Transverse colon (tissue), 4 donors: ENCODE measurements at regions not wholly inside any gene's neighbourhood (a gene's known extent, or its start where the extent isn't known, plus 50 kb on each side); places are given as distances from the start of the nearest gene placed in this dataset.

Source experiments
- DNase-seq: peaks from one replicate; pipeline ENCODE4 v3.0.0-alpha.2; 2019
- H3K27ac ChIP-seq, 4 donors: fragments of 200-600 bp; sonication (generic); 2 replicates each; pipeline ENCODE4 v1.5.1; 2016 to 2018; ENCODE audit warnings: inconsistent platforms in 4 of 4
- H3K27me3 ChIP-seq: fragments of 200-600 bp; sonication (generic); 2 replicates; pipeline ENCODE4 v1.5.1; 2017; ENCODE audit warnings: inconsistent platforms
- H3K36me3 ChIP-seq, 4 donors: fragments of 200-600 bp; sonication (generic); 2 replicates each; pipeline ENCODE4 v1.5.1; 2017 to 2019; ENCODE audit warnings: inconsistent platforms in 4 of 4
- H3K4me1 ChIP-seq, 4 donors: fragments of 200-600 bp; sonication (generic); 2 replicates each; pipeline ENCODE4 v1.5.1; 2017 to 2020; ENCODE audit warnings: inconsistent platforms in 4 of 4
- H3K4me3 ChIP-seq, 4 donors: fragments of 200-600 bp; sonication (generic); 1 replicate in 1 of 4; 2 replicates in 3 of 4; pipeline versions ENCODE4 v1.5.1 to v1.6.1; 2017 to 2019; ENCODE audit warnings: inconsistent platforms in 4 of 4
- H3K9me3 ChIP-seq, 2 donors: fragments of 200-600 bp; sonication (generic); 2 replicates each; pipeline ENCODE4 v1.5.1; 2017 to 2019; ENCODE audit warnings: inconsistent platforms in 2 of 2
- EP300 ChIP-seq: sonication (generic); formaldehyde crosslinking; IDR thresholded peaks from one replicate; pipeline ENCODE4 v1.6.1; 2017; ENCODE audit warnings: antibody characterized with exemption, low read depth
- POLR2A ChIP-seq: fragments of 450-650 bp; IDR thresholded peaks from one replicate; pipeline ENCODE4 v1.6.1; 2016; ENCODE audit warnings: antibody characterized with exemption, mild to moderate bottlenecking, moderate library complexity
- POLR2AphosphoS5 ChIP-seq, 3 donors: sonication (generic); formaldehyde crosslinking; IDR thresholded peaks; one replicate each; pipeline ENCODE4 v1.6.1; 2016; ENCODE audit warnings: antibody characterized with exemption in 3 of 3
- WGBS, 2 donors: methylation state at CpG; one replicate each; pipeline ENCODE4 v1.1.5; 2018; ENCODE audit warnings: low coverage in 1 of 2; 5-methylcytosine and 5-hydroxymethylcytosine counted together
- in situ Hi-C, 4 donors: fragments of 200-750 bp; cut with MboI; loops; one replicate each; pipeline versions ENCODE4 v1.15.0 to v1.15.1; 2017; ENCODE audit warnings: low sequenced_read_pairs in 3 of 4, low pct_ligation_motif_present in 1 of 4, low pct_unique_long_range_greater_than_20kb in 1 of 4
- intact Hi-C: fragments of 100-400 bp; cut with DNase I; formaldehyde crosslinking; loops from one replicate; pipeline ENCODE4 v1.15.1; 2023; ENCODE audit warnings: low total_unique reads
- TF ChIP-seq, protein P1 (sequence below), 5 experiments: fragments of 200-600 bp in 3 of 5; fragments of 450-650 bp in 2 of 5; sonication (generic) in 3 of 5; IDR thresholded peaks; 1 replicate in 2 of 5; 2 replicates in 3 of 5; pipeline ENCODE4 v1.5.1; 2016 to 2017; ENCODE audit warnings: antibody characterized with exemption in 5 of 5, inconsistent platforms in 3 of 5, mild to moderate bottlenecking in 2 of 5, moderate library complexity in 1 of 5

DNA sequence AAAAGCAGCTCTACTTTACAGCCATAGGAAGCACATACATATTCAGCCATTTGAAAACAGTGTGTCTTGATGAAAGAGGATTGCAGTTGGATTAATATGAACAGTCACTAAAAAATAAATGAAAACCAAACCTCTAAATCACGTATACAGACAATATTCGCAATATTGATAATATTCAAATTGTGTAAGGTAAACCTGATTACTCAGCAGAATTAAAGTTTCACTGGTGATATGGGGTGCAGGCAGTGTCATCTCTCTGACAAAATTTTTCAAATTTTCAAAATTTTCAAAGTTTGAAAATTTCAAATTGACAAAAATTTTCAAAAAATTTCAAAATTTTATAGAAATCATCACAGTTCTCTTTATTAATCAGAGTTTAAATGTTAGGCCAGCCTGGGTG is 55.7 kb downstream of the FAT4 start:
- no peaks in the 10 kb centered on the region for H3K9me3 ChIP-seq
- no peak for DNase-seq
- H3K4me3 ChIP-seq, result no peak overlapping the region
- H3K27ac ChIP-seq, result no peak overlapping the region
- intact Hi-C loops, result no loop called here
- no peak for TF ChIP-seq POLR2AphosphoS5 (IDR thresholded peaks at IDR 0.05)
- no peak for TF ChIP-seq EP300
- TF ChIP-seq, protein P1, sequence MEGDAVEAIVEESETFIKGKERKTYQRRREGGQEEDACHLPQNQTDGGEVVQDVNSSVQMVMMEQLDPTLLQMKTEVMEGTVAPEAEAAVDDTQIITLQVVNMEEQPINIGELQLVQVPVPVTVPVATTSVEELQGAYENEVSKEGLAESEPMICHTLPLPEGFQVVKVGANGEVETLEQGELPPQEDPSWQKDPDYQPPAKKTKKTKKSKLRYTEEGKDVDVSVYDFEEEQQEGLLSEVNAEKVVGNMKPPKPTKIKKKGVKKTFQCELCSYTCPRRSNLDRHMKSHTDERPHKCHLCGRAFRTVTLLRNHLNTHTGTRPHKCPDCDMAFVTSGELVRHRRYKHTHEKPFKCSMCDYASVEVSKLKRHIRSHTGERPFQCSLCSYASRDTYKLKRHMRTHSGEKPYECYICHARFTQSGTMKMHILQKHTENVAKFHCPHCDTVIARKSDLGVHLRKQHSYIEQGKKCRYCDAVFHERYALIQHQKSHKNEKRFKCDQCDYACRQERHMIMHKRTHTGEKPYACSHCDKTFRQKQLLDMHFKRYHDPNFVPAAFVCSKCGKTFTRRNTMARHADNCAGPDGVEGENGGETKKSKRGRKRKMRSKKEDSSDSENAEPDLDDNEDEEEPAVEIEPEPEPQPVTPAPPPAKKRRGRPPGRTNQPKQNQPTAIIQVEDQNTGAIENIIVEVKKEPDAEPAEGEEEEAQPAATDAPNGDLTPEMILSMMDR (IDR thresholded peaks at IDR 0.05), result no peak
- TF ChIP-seq POLR2A, result no peak
- H3K36me3 ChIP-seq, result no peaks in the 10 kb centered on the region
- 93% methylated on average over 2 of the region's 2 CpGs for WGBS, 2 donors
- H3K4me1 ChIP-seq, result peaks cover 0 to 9% (median 0%) of the 10 kb centered on the region in 4 donors
- in situ Hi-C loops, result no loop called here
- no peaks in the 10 kb centered on the region for H3K27me3 ChIP-seq

GRCh38 chr4:125382995-125383394 is 68.2 kb downstream of the FAT4 start:
- H3K9me3 ChIP-seq, result no peaks in the 10 kb centered on the region
- peaks cover 0 to 2% (median 0%) of the 10 kb centered on the region in 4 donors for H3K4me1 ChIP-seq
- H3K36me3 ChIP-seq, result no peaks in the 10 kb centered on the region
- H3K4me3 ChIP-seq, result no peak overlapping the region
- 13 to 40% methylated on average over 1 of the region's 1 CpG for WGBS, 2 donors
- DNase-seq, result no peak
- no peaks in the 10 kb centered on the region for H3K27me3 ChIP-seq
- no peak for TF ChIP-seq POLR2A
- TF ChIP-seq EP300, result no peak
- TF ChIP-seq, protein P1 (IDR thresholded peaks at IDR 0.05), result no peak
- no peak for TF ChIP-seq POLR2AphosphoS5 (IDR thresholded peaks at IDR 0.05)
- intact Hi-C loops, result no loop called here
- no peak overlapping the region for H3K27ac ChIP-seq
- in situ Hi-C loops, result no loop called here

- peaks cover 0 to 23% (median 4%) of the 10 kb centered on the region in 4 donors for H3K4me1 ChIP-seq
- in situ Hi-C loops (no loop called here), intact Hi-C loops (no loop called here)
- no peak overlapping the region for H3K4me3 ChIP-seq
- no peaks in the 10 kb centered on the region for H3K27me3 ChIP-seq
- no peaks in the 10 kb centered on the region for H3K36me3 ChIP-seq
- DNase-seq, result no peak
- TF ChIP-seq POLR2A, result no peak
- no peak for TF ChIP-seq EP300
- TF ChIP-seq POLR2AphosphoS5 (IDR thresholded peaks at IDR 0.05), result no peak
- TF ChIP-seq, protein P1 (IDR thresholded peaks at IDR 0.05), result no peak
- peak overlapping the region in 3 of 4 donors; percentile 44 to 77 (median 71) for H3K27ac ChIP-seq
- no peaks in the 10 kb centered on the region for H3K9me3 ChIP-seq
These were observed 73.0 kb downstream of the FAT4 start for GRCh38 chr4:125387770-125388169.

DNA sequence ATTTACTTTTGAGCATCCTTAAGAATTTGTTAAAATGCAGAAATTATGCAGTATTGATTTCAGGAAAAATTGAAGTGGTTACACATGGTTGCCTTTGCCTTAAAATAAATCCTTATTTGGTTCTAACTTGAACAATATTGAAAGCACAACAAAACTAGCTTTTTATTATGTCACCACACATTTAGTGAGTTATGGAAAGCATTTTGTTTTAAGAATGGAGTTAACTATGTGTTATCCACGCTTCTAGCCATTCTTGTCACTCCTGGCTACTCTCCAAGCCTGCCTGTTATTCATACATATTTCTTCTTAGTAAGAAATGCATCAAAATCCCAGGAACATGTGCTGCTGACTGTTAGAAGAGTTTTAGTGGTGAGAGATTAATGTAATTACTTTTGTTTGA is 73.9 kb downstream of the FAT4 start:
- intact Hi-C loops (no loop called here), in situ Hi-C loops (no loop called here)
- H3K36me3 ChIP-seq, result no peaks in the 10 kb centered on the region
- TF ChIP-seq POLR2AphosphoS5 (IDR thresholded peaks at IDR 0.05) (no peak), POLR2A (no peak), EP300 (no peak)
- TF ChIP-seq, protein P1 (IDR thresholded peaks at IDR 0.05), result no peak
- H3K4me1 ChIP-seq, result peaks cover 0 to 23% (median 4%) of the 10 kb centered on the region in 4 donors
- H3K4me3 ChIP-seq, result no peak overlapping the region
- no peaks in the 10 kb centered on the region for H3K27me3 ChIP-seq
- no peaks in the 10 kb centered on the region for H3K9me3 ChIP-seq
- 32 to 67% methylated on average over 1 of the region's 1 CpG for WGBS, 2 donors
- no peak for DNase-seq
- peak overlapping the region; percentile 66 to 78 (median 74) for H3K27ac ChIP-seq
